ENCODE measurements at regions not wholly inside any gene's neighbourhood (a gene's known extent, or its start where the extent isn't known, plus 50 kb on each side); places are given as distances from the start of the nearest gene placed in this dataset.

GRCh38 chr18:61710082-61710620 lies 182.7 kb downstream of the RNF152 start:
- no peak overlapping the region for H3K27ac ChIP-seq
- TF ChIP-seq EP300 (IDR thresholded peaks at IDR 0.05) (no peak), POLR2A (IDR thresholded peaks at IDR 0.05) (no peak), POLR2AphosphoS5 (IDR thresholded peaks at IDR 0.05) (no peak), CTCF (IDR thresholded peaks at IDR 0.05) (no peak)
- no peak for DNase-seq
- intact Hi-C loops (cut with DNase I), result no loop called here
- no peak overlapping the region for H3K4me3 ChIP-seq
- H3K4me1 ChIP-seq, result no peaks in the 10 kb centered on the region
- no peaks in the 10 kb centered on the region for H3K9me3 ChIP-seq
- 22 to 70% methylated on average over 1 of the region's 1 CpG for WGBS, 2 donors
- H3K36me3 ChIP-seq, result no peaks in the 10 kb centered on the region
- no peaks in the 10 kb centered on the region for H3K27me3 ChIP-seq

GRCh38 chr18:61706276-61706915 lies 186.4 kb downstream of the RNF152 start:
- DNase-seq, result no peak
- no peaks in the 10 kb centered on the region for H3K9me3 ChIP-seq
- TF ChIP-seq CTCF (IDR thresholded peaks at IDR 0.05) (no peak), POLR2A (IDR thresholded peaks at IDR 0.05) (no peak), EP300 (IDR thresholded peaks at IDR 0.05) (no peak)
- WGBS, 2 donors, result 81 to 85% methylated on average over 3 of the region's 3 CpGs
- no peaks in the 10 kb centered on the region for H3K4me1 ChIP-seq
- no peak overlapping the region for H3K27ac ChIP-seq
- H3K36me3 ChIP-seq, result no peaks in the 10 kb centered on the region
- intact Hi-C loops (cut with DNase I), result no loop called here
- no peak overlapping the region for H3K4me3 ChIP-seq
- no peaks in the 10 kb centered on the region for H3K27me3 ChIP-seq

DNA sequence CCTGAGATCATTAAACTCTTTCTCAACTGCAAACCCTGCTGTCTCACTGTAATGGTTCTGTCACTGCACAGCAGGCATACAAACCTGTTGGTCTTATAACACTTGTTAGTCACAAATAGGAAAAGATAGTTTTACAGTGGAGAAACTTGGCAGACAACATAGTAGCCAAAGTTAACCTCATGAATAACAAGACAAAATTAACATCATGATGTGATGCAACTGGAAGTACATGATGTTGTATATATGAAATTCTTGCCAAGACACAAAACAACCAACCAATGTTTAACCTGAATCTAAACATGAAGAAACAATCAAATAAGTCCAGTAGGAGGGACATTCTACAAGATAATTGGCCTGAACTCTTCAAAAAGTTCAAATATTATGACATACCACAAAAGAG lies 189.3 kb downstream of the RNF152 start:
- intact Hi-C loops (cut with DNase I), result no loop called here
- TF ChIP-seq POLR2A (IDR thresholded peaks at IDR 0.05) (no peak), CTCF (IDR thresholded peaks at IDR 0.05) (no peak), EP300 (IDR thresholded peaks at IDR 0.05) (no peak), POLR2AphosphoS5 (IDR thresholded peaks at IDR 0.05) (no peak)

DNA sequence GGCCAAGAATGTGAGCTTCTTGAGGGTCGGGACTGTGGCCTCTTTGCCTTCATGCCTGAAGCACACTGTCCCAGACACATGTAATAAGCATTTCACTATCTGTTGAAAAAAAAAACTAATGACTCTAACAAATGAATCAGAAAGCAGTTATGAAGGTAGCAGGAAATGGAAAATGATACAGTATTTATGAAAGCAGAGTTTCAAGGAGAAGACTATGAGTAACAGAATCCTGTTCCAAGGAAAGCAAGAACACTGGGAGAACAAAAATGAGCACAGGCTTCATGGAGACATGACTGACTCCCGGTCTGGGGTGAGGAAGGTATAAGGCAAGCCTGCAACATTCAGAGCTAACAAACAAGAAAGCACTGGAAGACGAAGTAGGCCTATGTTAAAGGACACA lies 190.8 kb downstream of the RNF152 start:
- no peak overlapping the region for H3K27ac ChIP-seq
- WGBS, 2 donors, result 84 to 90% methylated on average over 3 of the region's 3 CpGs
- intact Hi-C loops (cut with DNase I), result no loop called here

More for the DNA sequence above, 189.3 kb downstream of the RNF152 start:
- H3K4me3 ChIP-seq, result no peak overlapping the region
- H3K4me1 ChIP-seq, result no peaks in the 10 kb centered on the region
- DNase-seq, result no peak
- no peak overlapping the region for H3K27ac ChIP-seq
- no peaks in the 10 kb centered on the region for H3K36me3 ChIP-seq
- no peaks in the 10 kb centered on the region for H3K27me3 ChIP-seq
- no peaks in the 10 kb centered on the region for H3K9me3 ChIP-seq

DNA sequence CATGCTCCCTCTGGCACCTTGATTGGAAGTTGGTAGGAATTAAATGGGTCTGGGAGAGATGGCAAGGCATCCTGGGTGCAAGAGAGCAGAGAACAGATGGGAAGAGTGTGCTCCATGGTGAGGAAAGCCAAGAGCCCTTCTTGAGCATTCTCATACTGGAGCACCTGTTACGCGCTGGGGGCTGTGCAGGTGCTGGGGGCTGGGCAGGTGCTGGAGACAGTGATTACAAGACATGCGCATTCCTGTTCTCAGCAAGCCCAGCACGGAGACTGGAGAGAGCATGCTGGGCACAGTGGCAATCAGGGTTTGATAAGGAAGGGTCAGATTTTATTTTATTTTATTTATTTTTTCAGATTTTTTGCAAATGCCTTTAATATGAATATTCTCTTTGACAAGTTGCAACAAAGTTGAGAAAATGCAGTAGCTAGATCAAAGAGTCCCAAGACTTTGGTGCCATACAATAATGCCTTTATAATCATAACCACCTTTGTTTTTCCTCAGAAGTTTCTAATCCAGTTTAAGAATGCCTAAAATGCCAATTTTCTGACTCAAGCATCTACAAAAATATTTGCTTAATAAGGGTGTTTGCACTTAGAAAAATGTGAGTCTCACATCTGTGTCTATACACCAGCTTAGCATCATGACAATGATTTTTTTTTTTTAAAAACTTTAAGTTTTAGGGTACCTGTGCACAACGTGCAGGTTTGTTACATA lies 193.3 kb downstream of the RNF152 start:
- no peak for DNase-seq
- WGBS, 2 donors, result 92 to 94% methylated on average over 5 of the region's 5 CpGs
- H3K27ac ChIP-seq, result no peak overlapping the region
- H3K9me3 ChIP-seq, result peaks cover 0 to 3% (median 0%) of the 10 kb centered on the region in 4 donors
- no peaks in the 10 kb centered on the region for H3K36me3 ChIP-seq
- H3K4me1 ChIP-seq, result no peaks in the 10 kb centered on the region
- H3K27me3 ChIP-seq, result no peaks in the 10 kb centered on the region
- TF ChIP-seq POLR2AphosphoS5 (IDR thresholded peaks at IDR 0.05), result no peak
- no peak for TF ChIP-seq CTCF (IDR thresholded peaks at IDR 0.05)
- intact Hi-C loops (cut with DNase I), result no loop called here
- no peak overlapping the region for H3K4me3 ChIP-seq

More for the DNA sequence above, 190.8 kb downstream of the RNF152 start:
- Histone ChIP-seq H3K9me3 (no peaks in the 10 kb centered on the region), H3K4me3 (no peak overlapping the region), H3K27me3 (no peaks in the 10 kb centered on the region), H3K36me3 (no peaks in the 10 kb centered on the region), H3K4me1 (no peaks in the 10 kb centered on the region)
- no peak for DNase-seq
- no peak for TF ChIP-seq POLR2AphosphoS5 (IDR thresholded peaks at IDR 0.05)
